ENCODE measurements at regions not wholly inside any gene's neighbourhood (a gene's known extent, or its start where the extent isn't known, plus 50 kb on each side); places are given as distances from the start of the nearest gene placed in this dataset.

DNA sequence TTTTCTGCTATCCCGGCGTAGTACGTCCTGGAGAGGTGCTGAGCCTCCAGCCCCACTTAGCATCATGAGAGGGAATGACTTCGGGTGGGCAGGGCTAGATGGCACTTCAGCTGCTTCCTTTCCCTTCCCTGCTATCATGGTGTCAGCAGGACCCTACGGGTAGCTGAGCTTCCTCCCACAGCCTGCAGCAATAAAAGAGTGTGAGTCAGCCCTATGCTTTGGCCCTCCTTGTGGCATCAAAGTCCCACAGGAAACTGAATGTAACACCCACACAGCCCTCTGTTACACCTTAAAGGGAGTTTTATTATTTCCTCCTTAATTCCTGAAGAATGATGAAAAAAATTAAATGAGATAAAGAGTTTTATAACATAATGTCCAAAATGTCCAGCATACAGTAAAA is 458.1 kb downstream of the RPS24 start:
- TF ChIP-seq, protein P1, sequence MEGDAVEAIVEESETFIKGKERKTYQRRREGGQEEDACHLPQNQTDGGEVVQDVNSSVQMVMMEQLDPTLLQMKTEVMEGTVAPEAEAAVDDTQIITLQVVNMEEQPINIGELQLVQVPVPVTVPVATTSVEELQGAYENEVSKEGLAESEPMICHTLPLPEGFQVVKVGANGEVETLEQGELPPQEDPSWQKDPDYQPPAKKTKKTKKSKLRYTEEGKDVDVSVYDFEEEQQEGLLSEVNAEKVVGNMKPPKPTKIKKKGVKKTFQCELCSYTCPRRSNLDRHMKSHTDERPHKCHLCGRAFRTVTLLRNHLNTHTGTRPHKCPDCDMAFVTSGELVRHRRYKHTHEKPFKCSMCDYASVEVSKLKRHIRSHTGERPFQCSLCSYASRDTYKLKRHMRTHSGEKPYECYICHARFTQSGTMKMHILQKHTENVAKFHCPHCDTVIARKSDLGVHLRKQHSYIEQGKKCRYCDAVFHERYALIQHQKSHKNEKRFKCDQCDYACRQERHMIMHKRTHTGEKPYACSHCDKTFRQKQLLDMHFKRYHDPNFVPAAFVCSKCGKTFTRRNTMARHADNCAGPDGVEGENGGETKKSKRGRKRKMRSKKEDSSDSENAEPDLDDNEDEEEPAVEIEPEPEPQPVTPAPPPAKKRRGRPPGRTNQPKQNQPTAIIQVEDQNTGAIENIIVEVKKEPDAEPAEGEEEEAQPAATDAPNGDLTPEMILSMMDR (IDR thresholded peaks at IDR 0.05), result no peak
- TF ChIP-seq POLR2AphosphoS5 (IDR thresholded peaks at IDR 0.05), result no peak

Data from suprapubic skin (tissue), 3 donors.